Gastrocnemius medialis (tissue), 4 donors: ENCODE measurements at regions not wholly inside any gene's neighbourhood (a gene's known extent, or its start where the extent isn't known, plus 50 kb on each side); places are given as distances from the start of the nearest gene placed in this dataset.

Experiments
- POLR2A ChIP-seq, 2 donors: fragments of 450-650 bp; IDR thresholded peaks; one replicate each; pipeline ENCODE4 v1.6.1; 2017; ENCODE audit warnings: antibody characterized with exemption in 2 of 2, mild to moderate bottlenecking in 2 of 2, moderate library complexity in 2 of 2
- TF ChIP-seq, protein P1 (sequence below), 5 experiments: fragments of 450-650 bp in 3 of 5; fragments of 200-600 bp in 2 of 5; sonication (generic) in 2 of 5; IDR thresholded peaks in 4 of 5; conservative IDR thresholded peaks in 1 of 5; 1 replicate in 4 of 5; 2 replicates in 1 of 5; pipeline ENCODE4 v1.5.1; 2016 to 2019; ENCODE audit warnings: antibody characterized with exemption in 5 of 5, mild to moderate bottlenecking in 3 of 5, moderate library complexity in 3 of 5

DNA sequence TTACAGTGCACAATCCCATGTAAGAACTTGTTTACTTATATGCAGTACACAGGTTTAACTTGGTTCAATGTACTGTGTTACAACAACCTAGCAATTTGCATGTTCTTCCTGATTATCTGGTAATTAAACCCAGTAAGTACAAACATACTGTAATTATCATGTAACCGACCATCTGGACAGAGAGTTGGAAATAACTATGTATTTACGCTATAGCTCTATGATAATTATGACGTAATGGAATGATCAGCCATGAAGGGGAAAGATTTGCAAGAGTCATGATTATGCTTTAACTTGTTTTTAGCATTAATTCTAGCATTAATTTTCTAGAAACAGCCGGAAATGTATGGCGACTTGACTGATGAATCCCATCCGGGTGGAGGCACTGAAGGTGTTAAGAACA lies 74.8 kb upstream of the SALL1 start:
- TF ChIP-seq, protein P1, sequence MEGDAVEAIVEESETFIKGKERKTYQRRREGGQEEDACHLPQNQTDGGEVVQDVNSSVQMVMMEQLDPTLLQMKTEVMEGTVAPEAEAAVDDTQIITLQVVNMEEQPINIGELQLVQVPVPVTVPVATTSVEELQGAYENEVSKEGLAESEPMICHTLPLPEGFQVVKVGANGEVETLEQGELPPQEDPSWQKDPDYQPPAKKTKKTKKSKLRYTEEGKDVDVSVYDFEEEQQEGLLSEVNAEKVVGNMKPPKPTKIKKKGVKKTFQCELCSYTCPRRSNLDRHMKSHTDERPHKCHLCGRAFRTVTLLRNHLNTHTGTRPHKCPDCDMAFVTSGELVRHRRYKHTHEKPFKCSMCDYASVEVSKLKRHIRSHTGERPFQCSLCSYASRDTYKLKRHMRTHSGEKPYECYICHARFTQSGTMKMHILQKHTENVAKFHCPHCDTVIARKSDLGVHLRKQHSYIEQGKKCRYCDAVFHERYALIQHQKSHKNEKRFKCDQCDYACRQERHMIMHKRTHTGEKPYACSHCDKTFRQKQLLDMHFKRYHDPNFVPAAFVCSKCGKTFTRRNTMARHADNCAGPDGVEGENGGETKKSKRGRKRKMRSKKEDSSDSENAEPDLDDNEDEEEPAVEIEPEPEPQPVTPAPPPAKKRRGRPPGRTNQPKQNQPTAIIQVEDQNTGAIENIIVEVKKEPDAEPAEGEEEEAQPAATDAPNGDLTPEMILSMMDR (IDR thresholded peaks at IDR 0.05 in 4 of 5, conservative IDR thresholded peaks at IDR 0.05 in 1 of 5) = no peak
- no peak for TF ChIP-seq POLR2A (IDR thresholded peaks at IDR 0.05)
